ENCODE measurements at regions not wholly inside any gene's neighbourhood (a gene's known extent, or its start where the extent isn't known, plus 50 kb on each side); places are given as distances from the start of the nearest gene placed in this dataset.

- no peaks in the 10 kb centered on the region for H3K27me3 Mint-ChIP-seq (ENCODE audit: low read depth)
- TF ChIP-seq CTCF (IDR thresholded peaks at IDR 0.05; ENCODE audit: unreplicated experiment), result no peak
- peaks cover 7% of the 10 kb centered on the region for H3K9me3 Mint-ChIP-seq
- H3K4me3 Mint-ChIP-seq, result no peak overlapping the region
- no peak for DNase-seq (ENCODE audit: low spot score in 2 of 2, unreplicated experiment in 2 of 2)
- H3K4me1 Mint-ChIP-seq, result no peaks in the 10 kb centered on the region
- no peak overlapping the region for H3K27ac Mint-ChIP-seq
- H3K36me3 Mint-ChIP-seq, result no peaks in the 10 kb centered on the region
Measured at GRCh38 chr18:71028285-71028762, 739.5 kb downstream of the SOCS6 start.

- peaks cover 7% of the 10 kb centered on the region for H3K9me3 Mint-ChIP-seq
- DNase-seq (ENCODE audit: low spot score in 2 of 2, unreplicated experiment in 2 of 2), result no peak
- TF ChIP-seq CTCF (IDR thresholded peaks at IDR 0.05; ENCODE audit: unreplicated experiment), result no peak
- no peaks in the 10 kb centered on the region for H3K36me3 Mint-ChIP-seq
- H3K27ac Mint-ChIP-seq, result no peak overlapping the region
- H3K27me3 Mint-ChIP-seq (ENCODE audit: low read depth), result no peaks in the 10 kb centered on the region
- no peaks in the 10 kb centered on the region for H3K4me1 Mint-ChIP-seq
- H3K4me3 Mint-ChIP-seq, result no peak overlapping the region
Measured at GRCh38 chr18:71027531-71027930, 738.7 kb downstream of the SOCS6 start.

- Mint-ChIP-seq H3K27me3 (ENCODE audit: low read depth) (no peaks in the 10 kb centered on the region), H3K4me3 (no peak overlapping the region), H3K9me3 (peaks cover 9% of the 10 kb centered on the region), H3K27ac (no peak overlapping the region), H3K4me1 (no peaks in the 10 kb centered on the region), H3K36me3 (no peaks in the 10 kb centered on the region)
- no peak for TF ChIP-seq CTCF (IDR thresholded peaks at IDR 0.05; ENCODE audit: unreplicated experiment)
- no peak for DNase-seq (ENCODE audit: low spot score in 2 of 2, unreplicated experiment in 2 of 2)
Measured at GRCh38 chr18:71025505-71026225, 736.8 kb downstream of the SOCS6 start.

- Mint-ChIP-seq H3K27me3 (ENCODE audit: low read depth) (no peaks in the 10 kb centered on the region), H3K27ac (no peak overlapping the region), H3K4me3 (no peak overlapping the region), H3K36me3 (no peaks in the 10 kb centered on the region), H3K9me3 (peaks cover 26% of the 10 kb centered on the region), H3K4me1 (no peaks in the 10 kb centered on the region)
- no peak for DNase-seq (ENCODE audit: low spot score in 2 of 2, unreplicated experiment in 2 of 2)
- TF ChIP-seq CTCF (IDR thresholded peaks at IDR 0.05; ENCODE audit: unreplicated experiment), result no peak
Measured at GRCh38 chr18:71022389-71022788, 733.5 kb downstream of the SOCS6 start.

GRCh38 chr18:71021030-71021362, 732.2 kb downstream of the SOCS6 start:
- no peaks in the 10 kb centered on the region for H3K36me3 Mint-ChIP-seq
- TF ChIP-seq CTCF (IDR thresholded peaks at IDR 0.05; ENCODE audit: unreplicated experiment), result no peak
- H3K9me3 Mint-ChIP-seq, result peaks cover 36% of the 10 kb centered on the region

More at GRCh38 chr18:71021030-71021362, 732.2 kb downstream of the SOCS6 start:
- DNase-seq (ENCODE audit: low spot score in 2 of 2, unreplicated experiment in 2 of 2), result no peak
- H3K27ac Mint-ChIP-seq, result no peak overlapping the region
- H3K4me3 Mint-ChIP-seq, result no peak overlapping the region
- H3K27me3 Mint-ChIP-seq (ENCODE audit: low read depth), result no peaks in the 10 kb centered on the region
- no peaks in the 10 kb centered on the region for H3K4me1 Mint-ChIP-seq
